NCI-H146 (cell line): ENCODE measurements at regions not wholly inside any gene's neighbourhood (a gene's known extent, or its start where the extent isn't known, plus 50 kb on each side); places are given as distances from the start of the nearest gene placed in this dataset.
"Not testable (repeated sequence)": the region's sequence is repeated elsewhere in the genome, so short reads cannot be mapped to it uniquely, and the experiment has no call there.

Experiments
- DNase-seq: peaks from one replicate; lab custom pipeline; 2025; lab: John Stamatoyannopoulos, UW

DNA sequence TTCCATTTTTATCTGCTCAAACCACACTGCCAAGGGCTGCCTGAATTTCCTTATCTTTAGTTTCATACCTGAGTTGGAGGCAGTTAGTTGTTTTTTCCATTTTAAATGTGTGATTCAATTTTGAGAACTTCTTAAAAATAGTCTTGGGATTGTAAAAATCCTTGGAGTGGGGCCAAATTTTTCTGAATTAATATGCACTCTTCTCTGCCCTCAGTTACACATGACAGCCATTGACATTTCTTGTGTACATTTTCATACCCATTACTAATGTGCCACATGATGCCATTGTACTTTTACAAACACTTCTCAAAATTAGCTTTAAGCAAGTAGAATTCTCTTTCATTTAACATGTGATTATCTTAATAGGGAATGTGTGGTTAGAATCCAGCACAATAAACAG, 141.7 kb downstream of the C3orf38 start:
- DNase-seq: no peak

DNA sequence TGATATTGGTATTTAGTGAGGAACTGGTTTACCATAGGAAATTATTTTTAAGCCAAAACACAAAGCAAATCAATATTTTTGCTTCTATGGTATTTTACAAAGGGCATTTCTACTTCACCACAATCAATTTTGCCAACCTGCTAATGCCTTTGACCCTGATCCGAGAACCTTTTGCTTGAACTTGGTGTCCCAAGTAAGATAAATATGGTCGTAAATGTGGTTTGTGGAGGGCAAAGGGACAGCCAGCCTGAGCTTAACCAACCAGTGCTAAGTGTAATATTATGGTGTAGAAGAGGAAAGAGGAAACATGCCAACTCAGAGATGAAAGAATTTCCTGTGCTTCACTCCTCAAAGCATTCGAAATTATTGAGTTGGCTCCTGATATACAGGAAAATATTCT, 148.4 kb downstream of the C3orf38 start:
- DNase-seq: no peak

DNA sequence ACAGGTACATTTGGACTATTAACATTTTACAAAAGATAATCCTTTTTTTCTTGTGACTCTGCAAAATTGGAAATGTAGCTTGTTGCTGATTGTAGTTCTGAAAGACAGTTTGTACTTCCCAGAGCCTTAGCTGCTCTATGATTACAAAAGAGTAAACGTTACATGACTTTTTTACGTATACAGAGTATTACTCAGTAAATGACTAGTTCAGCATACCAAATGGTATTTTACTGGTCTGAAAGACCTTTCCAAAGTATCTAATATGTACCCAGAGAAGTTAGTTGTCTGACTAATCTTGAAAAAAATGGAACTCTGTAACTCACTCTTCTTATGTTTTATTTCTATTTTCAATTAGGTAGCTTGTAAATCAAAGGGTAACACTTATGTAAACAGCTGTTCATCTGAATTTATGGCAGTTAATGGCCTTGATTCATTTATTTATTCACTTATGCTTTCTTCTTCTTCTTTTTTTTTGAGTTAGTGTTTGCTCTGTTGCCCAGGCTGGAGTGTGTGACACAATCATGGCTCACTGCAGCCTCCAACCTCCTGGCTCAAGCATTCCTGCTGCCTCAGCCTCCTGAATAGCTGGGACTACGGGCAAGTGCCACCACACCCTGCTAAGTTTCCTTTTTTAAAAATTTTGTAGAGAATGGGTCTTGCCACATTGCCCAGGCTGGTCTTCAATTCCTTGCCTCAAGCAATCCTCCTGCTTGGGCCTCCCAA, 151.7 kb downstream of the C3orf38 start:
- no peak for DNase-seq

DNA sequence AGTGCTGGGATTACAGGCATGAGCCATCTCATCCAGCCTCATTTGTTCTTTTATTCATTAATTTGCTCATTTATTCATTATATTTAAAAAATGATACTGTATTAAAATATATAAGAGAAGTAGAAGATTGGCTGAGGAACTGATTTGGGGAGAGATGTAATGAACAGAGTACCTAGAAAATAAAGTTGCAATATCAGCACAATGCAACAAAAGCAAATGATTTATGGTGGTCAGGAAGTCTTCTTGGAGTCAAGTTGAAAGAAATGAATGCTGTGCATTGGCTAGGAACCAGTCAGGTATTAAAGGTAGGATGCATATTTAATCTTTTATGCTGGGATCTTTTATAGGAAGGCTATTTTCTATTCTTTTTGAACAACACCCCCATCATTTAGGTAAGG, 152.2 kb downstream of the C3orf38 start:
- DNase-seq: no peak

DNA sequence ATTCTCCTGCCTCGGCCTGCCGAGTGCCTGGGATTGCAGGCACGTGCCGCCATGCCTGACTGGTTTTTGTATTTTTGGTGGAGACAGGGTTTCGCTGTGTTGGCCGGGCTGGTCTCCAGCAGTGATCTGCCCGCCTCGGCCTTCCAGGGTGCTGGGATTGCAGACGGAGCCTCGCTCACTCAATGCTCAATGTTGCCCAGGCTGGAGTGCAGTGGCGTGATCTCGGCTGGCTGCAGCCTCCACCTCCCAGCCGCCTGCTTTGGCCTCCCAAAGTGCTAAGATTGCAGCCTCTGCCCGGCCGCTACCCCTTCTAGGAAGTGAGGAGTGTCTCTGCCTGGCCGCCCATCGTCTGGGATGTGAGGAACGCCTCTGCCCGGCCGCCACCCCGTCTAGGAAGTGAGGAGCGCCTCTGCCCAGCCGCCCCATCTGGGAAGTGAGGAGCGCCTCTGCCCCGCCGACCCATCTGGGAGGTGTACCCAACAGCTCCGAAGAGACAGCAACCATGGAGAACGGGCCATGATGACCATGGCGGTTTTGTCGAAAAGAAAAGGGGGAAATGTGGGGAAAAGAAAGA, 153.7 kb downstream of the C3orf38 start:
- DNase-seq: not testable (repeated sequence)

DNA sequence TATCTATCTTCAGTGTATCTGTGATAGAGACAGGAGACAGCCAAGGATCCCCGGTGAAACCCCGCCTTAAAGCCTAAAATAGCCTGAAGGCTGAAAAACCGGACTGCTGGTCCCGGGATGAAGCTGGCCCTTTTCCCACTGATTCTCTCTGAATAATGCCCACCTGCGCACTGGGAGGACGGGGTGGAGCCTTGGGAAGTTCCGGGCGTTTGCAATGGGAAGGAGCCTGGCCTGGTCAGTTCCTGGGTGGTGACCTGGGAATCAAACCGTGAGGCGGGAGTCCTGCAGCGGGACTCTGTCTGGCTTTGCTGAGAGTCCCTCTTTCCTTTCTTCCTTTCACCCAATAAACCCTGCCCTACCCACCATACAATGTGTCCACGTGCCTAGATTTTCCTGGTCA, 157.9 kb downstream of the C3orf38 start:
- peak; percentile 23 for DNase-seq

DNA sequence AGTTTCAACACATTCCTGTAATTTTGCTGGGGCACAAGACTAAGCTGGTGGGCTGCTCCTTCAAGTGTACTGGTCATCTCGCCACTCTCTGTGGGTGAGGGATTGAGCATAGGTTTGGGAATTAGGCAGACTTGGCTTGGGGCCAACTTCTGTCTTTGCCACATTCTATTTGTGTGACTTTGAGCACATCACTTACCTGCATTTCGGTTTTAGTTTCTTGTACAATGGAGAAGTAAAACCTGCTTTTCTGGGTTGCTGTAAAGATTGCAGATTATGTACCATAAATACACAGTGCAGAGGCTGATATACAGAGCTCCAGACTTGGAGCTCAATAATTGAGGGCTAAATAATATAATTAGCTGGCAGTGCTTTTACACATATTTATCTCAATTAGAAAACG, 162.1 kb downstream of the C3orf38 start:
- DNase-seq: no peak

DNA sequence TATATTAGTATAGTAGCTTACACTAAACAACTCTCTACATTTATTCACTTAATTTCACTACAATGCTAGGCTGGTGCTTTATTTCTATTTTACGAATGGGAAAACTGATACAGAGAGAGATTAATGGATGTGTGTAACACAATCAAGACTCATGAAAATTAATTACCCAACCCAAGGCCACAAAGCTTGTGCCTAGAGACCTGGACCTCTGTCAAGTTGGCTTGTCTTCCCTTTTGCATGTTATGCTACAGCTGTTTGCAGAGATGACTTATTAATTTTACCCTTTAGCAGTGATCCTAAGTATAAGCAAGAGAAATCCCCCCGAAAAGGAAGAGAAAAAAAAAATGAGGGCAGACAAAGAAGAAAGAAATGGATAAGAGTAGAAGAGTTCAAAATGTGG, 162.5 kb downstream of the C3orf38 start:
- DNase-seq: no peak

DNA sequence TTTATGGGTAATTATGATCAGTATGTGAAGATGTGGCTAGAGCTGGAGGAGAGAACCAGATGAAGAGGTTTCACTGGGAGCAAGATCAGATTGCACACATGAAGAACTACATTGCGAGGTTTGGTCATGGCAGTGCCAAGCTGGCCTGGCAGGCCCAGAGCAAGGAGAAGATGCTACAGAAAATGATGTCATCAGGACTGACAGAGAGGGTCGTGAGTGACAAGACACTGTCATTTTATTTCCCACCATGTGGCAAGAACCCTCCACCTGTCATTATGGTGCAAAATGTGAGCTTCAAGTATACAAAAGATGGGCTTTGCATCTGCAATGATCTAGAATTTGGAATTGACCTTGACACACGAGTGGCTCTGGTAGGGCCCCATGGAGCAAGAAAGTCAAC, 168.3 kb downstream of the C3orf38 start:
- no peak for DNase-seq

DNA sequence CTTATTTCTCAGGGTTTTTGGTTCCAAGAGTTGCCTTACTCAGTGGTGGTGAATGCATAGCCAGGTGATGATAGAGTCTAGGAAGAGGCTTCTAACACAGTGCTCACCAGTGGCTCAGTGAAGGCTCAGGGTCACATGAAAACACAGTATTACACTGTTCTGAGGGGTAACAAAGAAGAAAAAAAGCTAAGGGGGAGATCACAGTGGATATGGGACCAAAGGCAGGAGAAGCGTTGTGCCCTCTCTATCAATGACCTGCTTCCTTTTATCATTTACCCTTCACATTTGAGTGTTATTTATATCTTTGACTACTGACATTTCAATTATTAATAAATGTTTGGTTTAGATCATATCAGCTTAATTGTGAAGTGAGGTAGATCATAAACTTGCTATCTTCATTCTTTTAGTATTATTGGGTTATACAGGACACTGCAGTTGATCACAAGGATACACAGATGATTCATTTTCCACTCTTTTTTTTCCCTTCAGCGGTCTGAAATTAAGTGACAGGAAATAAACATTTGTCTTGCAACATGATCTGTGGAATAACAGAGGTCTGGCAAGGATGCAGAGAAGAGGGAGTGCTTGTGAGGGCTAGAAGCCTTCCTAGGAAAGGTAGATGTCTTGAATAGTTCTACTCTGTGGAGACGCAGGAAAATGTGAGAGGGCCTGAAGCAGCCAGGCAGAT, 171.7 kb downstream of the C3orf38 start:
- DNase-seq: peak; percentile 2

DNA sequence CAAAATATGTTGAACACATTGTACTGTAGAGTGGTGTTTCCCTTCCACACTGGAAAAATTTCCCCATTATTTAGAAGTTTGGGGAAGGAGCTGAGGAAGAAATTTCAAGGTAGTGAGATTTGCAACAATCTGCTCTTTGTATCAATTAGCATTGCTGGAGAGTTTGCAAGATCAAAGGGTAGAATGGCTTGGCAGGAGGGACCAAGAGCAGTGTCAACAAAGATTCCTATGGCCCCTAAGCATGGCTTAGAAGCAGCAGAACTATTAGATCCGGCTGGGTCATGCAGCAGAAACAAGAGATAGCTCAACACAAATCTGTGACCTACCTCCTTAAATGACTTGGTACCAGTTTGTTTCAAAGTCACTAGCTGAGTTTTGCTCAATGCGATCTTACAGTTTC, 175.0 kb downstream of the C3orf38 start:
- DNase-seq: no peak

DNA sequence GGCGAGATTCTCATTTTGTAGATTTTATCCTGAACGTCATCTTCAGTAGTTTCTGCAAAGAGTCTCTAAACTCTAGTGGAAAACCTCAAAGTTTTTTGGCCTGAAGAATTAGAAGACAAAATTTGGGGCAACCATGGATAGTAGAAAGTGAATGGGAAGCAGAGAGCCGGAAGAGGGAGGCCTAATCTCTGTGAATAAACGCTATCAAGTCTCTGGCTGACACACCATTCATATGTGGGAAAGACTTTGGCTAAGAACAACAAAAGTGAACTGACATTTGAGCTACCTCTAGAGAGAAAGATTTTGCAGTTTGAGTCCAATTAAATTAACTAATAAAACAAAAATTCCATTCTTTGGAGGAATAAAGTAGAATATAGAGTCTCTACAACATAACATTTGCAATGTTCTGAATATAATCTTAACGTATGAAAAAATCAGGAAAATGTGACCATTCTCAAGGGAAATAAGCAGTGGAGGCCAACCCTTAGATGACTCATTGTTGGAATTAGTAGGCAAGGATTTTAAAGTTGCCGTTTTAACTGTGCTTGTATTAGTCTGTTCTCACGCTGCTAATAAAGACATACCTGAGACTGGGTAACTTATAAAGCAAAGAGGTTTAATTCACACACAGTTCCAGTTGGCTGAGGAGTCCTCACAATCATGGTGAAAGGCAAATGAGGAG, 184.6 kb downstream of the C3orf38 start:
- DNase-seq: no peak

DNA sequence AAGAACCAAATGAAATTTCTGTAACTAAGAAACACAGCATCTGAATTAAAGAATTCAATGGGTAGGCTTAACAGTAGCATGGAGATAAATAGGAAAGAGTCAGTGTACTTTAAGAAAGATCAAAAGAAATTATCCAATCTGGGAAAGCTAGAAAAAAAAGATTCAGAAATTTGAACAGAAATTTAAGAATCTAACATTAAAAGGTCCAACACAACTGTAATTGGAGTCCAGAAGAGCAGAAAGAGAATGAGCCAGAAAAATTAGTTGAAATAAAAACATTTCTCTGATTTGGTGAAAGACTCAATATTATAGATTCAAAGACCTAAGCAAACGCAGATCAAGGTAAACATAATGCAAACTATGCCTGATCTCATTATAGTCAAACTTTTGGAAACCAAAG, 187.1 kb downstream of the C3orf38 start:
- no peak for DNase-seq

DNA sequence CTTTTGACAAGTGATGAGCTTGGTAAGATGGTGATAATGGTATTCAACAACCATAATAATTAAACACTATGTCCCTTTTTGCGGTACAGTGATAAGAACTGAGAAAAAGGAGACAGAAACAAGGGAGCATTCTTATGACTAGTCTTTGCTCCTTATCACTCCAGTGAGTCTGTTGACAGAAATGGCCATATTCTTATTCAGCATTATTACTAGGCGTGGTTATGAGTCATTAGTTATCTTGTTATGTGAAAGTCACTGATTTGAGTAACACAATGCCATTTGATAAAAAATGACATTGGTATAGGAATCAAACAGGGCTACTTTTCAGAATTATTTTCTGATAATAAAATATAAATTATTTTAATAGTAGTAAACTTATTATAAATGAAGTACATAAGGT, 193.5 kb downstream of the C3orf38 start:
- no peak for DNase-seq

DNA sequence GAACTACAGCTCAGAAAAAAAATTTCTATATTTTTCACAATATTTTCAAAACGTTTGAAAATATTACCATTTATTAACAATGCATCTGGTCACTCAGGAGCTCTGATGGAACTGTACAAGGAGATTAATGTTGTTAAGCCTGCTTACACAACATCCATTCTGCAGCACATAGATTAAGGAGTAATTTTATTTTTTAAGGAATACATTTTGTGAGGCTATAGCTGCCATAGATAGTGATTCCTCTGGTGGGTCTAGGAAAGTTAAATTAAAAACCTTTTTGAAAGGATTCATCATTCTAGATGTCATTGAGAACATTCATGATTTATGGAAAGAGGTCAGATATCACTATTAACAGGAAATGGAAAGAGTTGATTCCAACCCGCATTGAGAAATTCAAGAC, 196.9 kb downstream of the C3orf38 start:
- no peak for DNase-seq

DNA sequence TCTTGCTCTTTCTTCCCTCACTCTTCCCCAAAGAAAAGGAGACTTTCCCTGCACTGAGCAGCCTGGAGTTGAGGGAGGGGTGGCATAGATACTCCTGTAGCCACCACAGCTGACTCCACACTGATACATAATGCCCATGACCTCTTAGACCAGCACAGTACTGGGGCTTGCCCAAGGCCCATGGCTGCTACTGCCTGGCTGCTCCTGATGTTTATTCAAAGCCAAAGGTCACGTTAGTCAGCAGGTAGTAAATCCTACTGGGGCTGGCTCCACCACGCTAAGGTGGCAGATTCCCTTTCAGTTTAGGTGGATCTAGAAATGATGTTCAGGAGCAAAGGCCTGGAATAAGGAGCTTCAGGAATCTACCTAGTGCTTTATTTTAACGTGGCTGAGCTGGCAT, 212.7 kb downstream of the C3orf38 start:
- DNase-seq: no peak

DNA sequence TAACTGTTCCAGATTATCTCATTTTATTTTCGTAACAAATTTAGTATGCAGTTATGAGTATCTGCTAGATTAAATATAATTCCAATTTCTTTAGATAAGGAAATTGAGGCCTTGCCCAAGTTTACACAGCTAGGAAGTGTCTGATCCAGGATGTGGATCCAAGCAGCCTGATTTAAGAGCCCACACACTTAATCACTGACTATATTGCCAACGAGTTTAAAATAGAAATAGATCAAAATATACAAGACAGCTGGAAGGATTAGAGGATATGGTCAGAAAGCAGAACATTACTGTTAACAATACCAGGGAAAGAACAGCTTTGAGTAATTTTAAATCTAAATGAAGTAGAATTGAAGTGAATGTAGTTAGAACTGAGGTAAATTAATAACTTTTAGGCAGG, 215.2 kb downstream of the C3orf38 start:
- DNase-seq: no peak

DNA sequence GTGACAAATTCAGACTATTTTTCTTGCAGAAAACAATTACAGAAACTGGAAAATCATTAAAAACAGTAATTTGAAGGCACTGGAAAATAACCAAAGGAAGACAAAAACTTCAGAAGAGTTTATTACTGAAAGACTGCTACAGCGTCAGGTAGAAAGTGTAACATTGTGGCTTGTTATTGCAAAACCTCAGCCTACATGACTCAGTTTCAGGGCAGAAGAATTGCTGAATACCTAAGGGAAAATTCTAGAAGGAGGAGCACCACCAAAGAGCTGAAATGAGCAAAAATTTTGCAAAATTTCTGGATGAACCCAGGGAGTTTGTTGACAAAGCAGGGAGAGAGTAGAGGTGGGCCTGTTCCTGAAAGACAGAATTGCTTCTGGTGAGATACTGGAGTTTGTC, 219.6 kb downstream of the C3orf38 start:
- DNase-seq: no peak

DNA sequence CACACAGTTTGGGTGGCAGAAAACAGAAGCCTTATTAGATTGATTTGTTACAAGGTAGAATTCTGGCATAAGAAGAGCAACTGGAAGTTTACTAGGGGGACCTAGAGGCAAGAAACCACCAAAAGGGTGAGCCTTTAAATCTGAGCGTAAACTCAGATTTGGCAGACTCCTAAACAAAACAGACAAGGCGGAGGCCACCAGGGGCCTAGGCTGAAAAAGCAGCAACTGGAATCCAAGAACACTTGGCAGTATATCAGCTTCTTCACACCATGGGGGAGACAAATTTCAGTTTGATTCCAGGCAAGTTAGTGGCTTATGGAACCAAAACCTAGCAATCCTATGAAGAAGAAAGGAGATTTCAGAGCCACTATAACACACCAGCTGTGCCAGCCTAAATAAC, 220.0 kb downstream of the C3orf38 start:
- DNase-seq: no peak

DNA sequence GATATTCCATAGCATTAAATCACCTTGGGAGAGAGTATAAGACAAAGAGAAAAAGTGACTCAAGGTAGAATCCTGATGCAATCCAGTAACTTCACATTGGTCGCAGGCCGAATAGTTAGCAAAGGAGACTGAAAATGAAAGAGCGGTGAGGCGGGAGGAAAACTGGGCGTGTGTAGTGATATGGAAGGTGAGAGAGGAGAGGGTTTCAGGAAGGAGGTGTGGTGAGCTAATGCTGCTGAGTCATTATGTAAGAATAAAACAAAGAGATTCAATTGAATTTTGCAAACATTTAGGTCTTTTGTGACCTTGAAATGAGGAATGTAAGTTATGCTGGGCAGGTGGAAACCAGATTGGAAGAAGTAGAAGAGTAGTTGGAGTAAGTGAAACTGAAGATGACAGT, 235.3 kb downstream of the C3orf38 start:
- no peak for DNase-seq

DNA sequence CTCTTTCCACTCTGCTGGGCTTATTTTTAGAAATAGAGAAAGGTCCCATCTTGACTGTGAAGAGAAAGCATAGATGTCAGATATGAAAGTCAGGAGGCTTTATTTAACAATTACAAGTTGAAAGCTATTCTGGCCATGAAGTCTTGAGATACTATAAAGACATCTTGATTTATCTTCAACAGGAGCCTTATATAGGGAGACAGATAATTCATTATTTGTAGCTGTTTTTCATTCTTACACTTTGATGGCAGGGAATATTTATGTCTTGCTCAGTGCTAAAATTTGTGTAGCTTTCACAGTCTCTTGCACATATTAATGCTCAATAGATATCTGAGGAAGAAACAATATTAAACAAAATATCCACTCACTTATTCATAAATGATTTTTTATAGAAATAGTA, 248.8 kb downstream of the C3orf38 start:
- DNase-seq: no peak

DNA sequence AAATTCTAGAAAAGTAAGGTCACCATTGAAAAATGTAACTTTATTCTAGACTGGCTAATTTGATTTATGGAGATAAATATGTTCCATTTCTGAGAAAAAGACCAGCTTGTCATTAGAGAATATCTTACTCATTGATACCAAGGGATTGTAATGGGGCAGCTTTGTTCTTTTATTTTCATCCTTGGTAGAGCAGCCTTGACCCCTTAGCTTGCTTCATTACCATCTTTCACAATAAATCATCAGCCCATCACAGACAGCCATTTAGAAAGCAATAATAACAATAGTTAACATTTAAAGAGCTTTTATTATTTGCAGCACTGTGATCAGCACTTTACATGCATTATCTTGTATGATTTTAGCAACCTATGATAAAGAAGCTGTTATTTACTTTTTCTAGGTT, 253.6 kb downstream of the C3orf38 start:
- DNase-seq: no peak

DNA sequence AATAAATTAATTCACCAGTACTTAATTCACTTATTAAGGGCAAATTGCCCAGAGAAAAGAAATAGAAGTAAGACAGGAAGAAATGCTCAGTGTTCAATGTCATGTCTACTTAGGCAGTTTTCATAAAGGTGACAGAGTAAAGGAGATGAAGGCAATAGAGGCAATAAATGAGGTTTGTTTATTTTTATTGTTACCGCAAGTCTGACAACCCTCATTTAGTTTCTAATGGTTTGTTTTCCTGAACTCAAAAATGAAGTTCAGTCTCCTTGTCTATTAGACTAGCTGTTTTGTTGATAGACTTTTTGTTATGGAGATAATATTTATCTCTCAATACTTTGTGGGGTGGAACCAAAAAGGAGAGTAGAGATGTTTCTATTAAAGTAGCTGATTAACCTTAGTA, 258.3 kb downstream of the C3orf38 start:
- no peak for DNase-seq
